Skeletal muscle tissue (tissue), 3 donors: ENCODE measurements at regions not wholly inside any gene's neighbourhood (a gene's known extent, or its start where the extent isn't known, plus 50 kb on each side); places are given as distances from the start of the nearest gene placed in this dataset.

Experiments used
- H3K27ac ChIP-seq: one replicate; pipeline ENCODE4 v1.7.0; 2013; ENCODE audit warnings: mild to moderate bottlenecking, low read depth, low read length, inconsistent platforms
- H3K27me3 ChIP-seq, 3 donors: one replicate each; pipeline ENCODE4 v1.7.0; 2013; ENCODE audit warnings: low read length in 3 of 3; ENCODE audit not compliant: control insufficient read depth in 3 of 3, insufficient read depth in 3 of 3
- H3K36me3 ChIP-seq, 3 donors: one replicate each; pipeline ENCODE4 v1.7.0; 2013; ENCODE audit warnings: low read length in 3 of 3; ENCODE audit not compliant: control insufficient read depth in 3 of 3, insufficient read depth in 3 of 3
- H3K4me1 ChIP-seq, 3 donors: one replicate each; pipeline ENCODE4 v1.7.0; 2013; ENCODE audit warnings: low read length in 3 of 3, mild to moderate bottlenecking in 3 of 3; ENCODE audit not compliant: control insufficient read depth in 3 of 3, insufficient read depth in 3 of 3
- H3K4me3 ChIP-seq, 3 donors: one replicate each; pipeline ENCODE4 v1.7.0; 2013; ENCODE audit warnings: low read length in 3 of 3
- H3K9ac ChIP-seq, 3 donors: one replicate each; pipeline ENCODE4 v1.7.0; 2013; ENCODE audit warnings: low read length in 3 of 3, mild to moderate bottlenecking in 3 of 3, moderate library complexity in 2 of 3, low read depth in 1 of 3
- H3K9me3 ChIP-seq, 3 donors: one replicate each; pipeline ENCODE4 v1.7.0; 2013; ENCODE audit warnings: low read length in 3 of 3; ENCODE audit not compliant: control insufficient read depth in 3 of 3
- donor health status: Osteomylitis.

DNA sequence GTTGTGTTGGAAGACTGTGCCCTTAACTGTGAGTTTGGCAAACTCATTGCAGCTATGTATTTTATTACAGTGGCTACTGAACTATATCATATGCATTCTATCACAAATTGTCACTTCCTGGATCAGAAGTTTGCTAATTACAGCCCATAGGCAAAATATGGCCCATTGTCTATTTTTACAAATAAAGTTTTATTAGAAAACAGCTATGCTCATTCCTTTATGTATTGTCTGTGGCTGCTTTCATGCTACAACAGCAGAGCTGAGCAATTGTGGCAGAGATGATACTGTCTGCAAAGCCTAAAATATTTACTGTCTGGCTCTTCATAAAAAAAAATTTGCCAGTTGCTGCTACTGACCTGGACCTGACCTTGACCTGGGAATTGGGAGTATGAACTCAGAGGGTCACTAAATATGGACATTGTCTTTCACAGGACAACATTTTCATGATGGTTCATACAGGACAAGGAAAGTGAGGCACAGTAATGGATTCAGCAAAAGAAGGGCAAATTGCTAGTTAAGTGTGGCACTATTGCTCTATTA is 316.9 kb downstream of the ZNF621 start:
- Histone ChIP-seq H3K27me3 (no peaks in the 10 kb centered on the region), H3K9me3 (no peaks in the 10 kb centered on the region), H3K4me1 (no peaks in the 10 kb centered on the region), H3K9ac (no peak overlapping the region), H3K36me3 (no peaks in the 10 kb centered on the region), H3K4me3 (no peak overlapping the region), H3K27ac (no peak overlapping the region)

DNA sequence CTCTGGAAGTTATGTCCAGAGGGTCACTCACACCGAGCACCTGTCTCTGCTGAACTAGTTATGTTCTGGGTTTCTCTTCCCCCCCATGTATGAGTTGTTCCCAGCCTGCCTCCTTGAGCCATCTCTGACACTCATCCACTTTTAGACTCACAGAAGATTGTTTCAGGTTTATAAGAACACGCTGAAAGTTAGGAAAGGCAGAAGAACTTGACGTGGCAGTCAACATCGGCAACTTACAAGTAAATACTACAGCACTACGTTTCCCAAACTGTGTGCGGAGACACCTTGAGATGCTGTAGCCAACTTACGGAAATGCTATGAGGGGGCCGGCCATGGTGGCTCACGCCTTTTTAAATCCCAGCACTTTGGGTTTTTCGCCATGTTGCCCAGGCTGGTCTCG is 318.0 kb downstream of the ZNF621 start:
- no peaks in the 10 kb centered on the region for H3K27me3 ChIP-seq
- no peak overlapping the region for H3K27ac ChIP-seq
- H3K4me1 ChIP-seq = no peaks in the 10 kb centered on the region
- H3K9me3 ChIP-seq = no peaks in the 10 kb centered on the region
- no peak overlapping the region for H3K4me3 ChIP-seq
- H3K9ac ChIP-seq = no peak overlapping the region
- H3K36me3 ChIP-seq = no peaks in the 10 kb centered on the region

DNA sequence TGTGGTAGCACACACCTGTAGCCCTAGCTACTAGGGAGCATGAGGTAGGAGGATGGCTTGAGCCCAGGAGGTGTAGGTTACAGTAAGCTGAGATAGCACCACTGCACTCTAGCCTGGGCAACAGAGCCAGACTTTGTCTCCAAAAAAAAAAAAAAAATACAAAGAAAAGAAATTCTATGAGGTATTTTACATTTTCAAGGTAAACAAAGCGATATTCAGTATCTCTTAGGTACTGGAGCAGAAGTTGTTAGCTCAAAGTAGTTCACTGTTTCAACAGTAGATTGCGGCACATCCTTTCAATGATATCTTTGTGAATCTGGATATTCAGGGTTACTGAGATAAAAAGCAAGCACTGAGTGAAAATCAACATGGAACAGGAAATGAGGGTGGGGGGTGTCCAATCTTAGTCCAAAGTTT is 318.5 kb downstream of the ZNF621 start:
- Histone ChIP-seq H3K9me3 (no peaks in the 10 kb centered on the region), H3K36me3 (no peaks in the 10 kb centered on the region), H3K9ac (no peak overlapping the region), H3K4me3 (no peak overlapping the region), H3K27ac (no peak overlapping the region), H3K4me1 (no peaks in the 10 kb centered on the region), H3K27me3 (no peaks in the 10 kb centered on the region)

DNA sequence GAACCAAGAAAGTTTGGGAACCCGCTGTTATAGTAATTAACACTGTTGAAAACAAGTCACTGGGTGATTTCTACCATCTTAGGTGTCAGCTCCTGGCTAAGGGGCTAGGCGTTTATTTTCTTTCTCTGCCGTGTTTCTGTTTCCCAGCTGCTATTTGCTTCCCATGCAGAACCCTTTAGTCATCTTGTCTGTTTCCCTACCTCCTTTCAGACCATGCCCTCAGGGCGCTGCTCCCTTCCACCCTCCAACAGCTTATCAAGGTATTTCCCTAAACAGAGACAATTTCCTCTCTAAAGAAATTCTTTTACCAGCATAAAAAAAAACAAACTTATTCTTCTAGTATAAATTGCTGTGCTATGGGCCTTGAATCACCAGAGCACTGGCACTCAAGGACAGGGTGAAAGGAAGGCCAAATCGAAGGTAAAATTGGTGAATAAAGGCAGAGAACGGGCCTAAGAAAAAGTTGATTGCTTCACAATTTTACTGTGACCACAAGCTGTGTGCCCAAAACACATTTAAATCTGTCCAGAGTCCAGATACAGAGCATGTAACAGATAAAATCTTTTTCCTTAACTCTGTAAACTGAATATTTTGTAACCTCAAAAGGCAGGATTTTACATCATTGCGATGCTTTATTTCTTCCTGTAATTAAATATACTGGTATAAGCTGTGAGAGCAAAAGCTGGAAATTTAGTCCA is 319.2 kb downstream of the ZNF621 start:
- no peaks in the 10 kb centered on the region for H3K9me3 ChIP-seq
- H3K27ac ChIP-seq = no peak overlapping the region
- no peaks in the 10 kb centered on the region for H3K36me3 ChIP-seq
- H3K9ac ChIP-seq = no peak overlapping the region
- no peak overlapping the region for H3K4me3 ChIP-seq
- no peaks in the 10 kb centered on the region for H3K27me3 ChIP-seq
- no peaks in the 10 kb centered on the region for H3K4me1 ChIP-seq

DNA sequence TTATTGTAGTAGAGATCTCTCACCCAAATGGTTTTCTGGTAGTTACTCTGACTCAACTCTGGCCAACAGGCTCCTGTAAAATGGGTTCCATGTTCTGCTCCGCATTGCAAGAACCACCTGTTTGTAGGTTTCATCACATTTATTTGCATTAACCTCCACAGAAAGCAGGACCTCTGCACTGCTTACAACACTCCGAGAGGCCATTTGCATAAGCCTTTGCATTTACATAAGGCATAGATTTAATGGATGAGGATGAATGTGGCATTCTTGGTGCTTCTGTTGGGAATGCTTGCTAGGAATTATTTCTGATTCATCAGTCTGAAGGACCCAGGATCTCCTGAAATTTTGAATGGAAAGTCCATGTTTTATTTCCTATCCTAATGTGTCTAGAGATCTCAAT is 320.1 kb downstream of the ZNF621 start:
- no peaks in the 10 kb centered on the region for H3K36me3 ChIP-seq
- no peak overlapping the region for H3K9ac ChIP-seq
- no peaks in the 10 kb centered on the region for H3K9me3 ChIP-seq
- no peak overlapping the region for H3K27ac ChIP-seq
- no peaks in the 10 kb centered on the region for H3K4me1 ChIP-seq
- H3K4me3 ChIP-seq = no peak overlapping the region
- no peaks in the 10 kb centered on the region for H3K27me3 ChIP-seq

DNA sequence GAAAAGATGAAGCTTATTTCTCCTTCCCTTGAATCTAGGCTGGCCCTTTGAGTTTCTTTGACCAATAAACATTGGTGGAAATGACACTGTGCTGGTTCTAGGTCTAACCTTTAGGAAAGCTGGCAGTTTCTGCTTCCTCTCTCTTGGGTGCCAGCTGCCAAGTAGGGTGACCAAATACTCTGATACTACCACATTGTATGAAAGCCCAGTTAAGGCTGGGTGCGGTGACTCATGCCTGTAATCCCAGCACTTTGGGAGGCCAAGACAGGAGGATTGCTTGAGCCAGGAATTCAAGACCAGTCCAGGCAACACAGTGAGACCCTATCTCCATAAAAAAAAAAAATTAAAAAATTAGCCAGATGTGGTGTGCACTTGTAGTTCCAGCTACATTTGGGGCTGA is 320.7 kb downstream of the ZNF621 start:
- H3K9ac ChIP-seq = no peak overlapping the region
- no peak overlapping the region for H3K27ac ChIP-seq
- H3K36me3 ChIP-seq = no peaks in the 10 kb centered on the region
- no peaks in the 10 kb centered on the region for H3K4me1 ChIP-seq
- H3K4me3 ChIP-seq = no peak overlapping the region
- H3K9me3 ChIP-seq = no peaks in the 10 kb centered on the region
- H3K27me3 ChIP-seq = no peaks in the 10 kb centered on the region

DNA sequence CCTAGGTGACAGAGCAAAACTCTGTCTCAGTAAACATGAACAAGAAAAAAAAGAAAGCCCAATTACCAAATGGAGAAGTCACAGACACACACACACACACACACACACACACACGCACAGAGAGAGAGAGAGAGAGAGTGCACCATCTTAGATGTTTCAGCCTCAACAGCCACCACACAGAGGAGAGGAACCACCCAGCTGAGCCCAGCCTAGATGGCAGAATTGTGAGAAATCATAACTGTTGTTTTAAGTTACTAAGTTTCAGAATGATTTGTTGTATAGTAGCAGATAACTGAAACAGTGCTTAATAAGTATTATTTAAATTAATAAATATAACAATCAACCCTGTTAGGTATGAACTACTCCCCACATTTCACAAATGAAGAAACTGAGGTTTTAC is 321.2 kb downstream of the ZNF621 start:
- no peak overlapping the region for H3K4me3 ChIP-seq
- H3K36me3 ChIP-seq = no peaks in the 10 kb centered on the region
- H3K27ac ChIP-seq = no peak overlapping the region
- H3K27me3 ChIP-seq = no peaks in the 10 kb centered on the region
- no peak overlapping the region for H3K9ac ChIP-seq
- no peaks in the 10 kb centered on the region for H3K4me1 ChIP-seq
- H3K9me3 ChIP-seq = no peaks in the 10 kb centered on the region

DNA sequence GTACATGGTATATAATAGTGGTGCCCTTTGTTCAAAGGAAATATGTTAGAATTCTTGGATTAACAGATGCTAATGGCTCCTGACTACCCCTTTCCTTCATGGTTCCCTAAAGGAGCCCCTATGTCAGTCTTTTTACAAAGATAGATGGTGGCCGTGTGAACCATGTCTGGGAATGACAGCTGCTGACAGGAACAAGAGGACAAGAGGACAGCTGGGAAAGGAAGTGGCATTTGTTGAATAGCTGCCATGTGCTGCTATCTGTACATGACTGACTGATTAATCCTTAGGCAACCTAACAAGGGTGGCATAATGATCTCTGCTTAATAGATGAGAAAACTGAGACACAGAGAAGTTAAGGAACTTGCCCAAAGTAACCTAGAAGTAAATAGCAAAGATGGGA is 321.7 kb downstream of the ZNF621 start:
- Histone ChIP-seq H3K27ac (no peak overlapping the region), H3K36me3 (no peaks in the 10 kb centered on the region), H3K4me3 (no peak overlapping the region), H3K9me3 (no peaks in the 10 kb centered on the region), H3K27me3 (no peaks in the 10 kb centered on the region), H3K9ac (no peak overlapping the region), H3K4me1 (no peaks in the 10 kb centered on the region)

DNA sequence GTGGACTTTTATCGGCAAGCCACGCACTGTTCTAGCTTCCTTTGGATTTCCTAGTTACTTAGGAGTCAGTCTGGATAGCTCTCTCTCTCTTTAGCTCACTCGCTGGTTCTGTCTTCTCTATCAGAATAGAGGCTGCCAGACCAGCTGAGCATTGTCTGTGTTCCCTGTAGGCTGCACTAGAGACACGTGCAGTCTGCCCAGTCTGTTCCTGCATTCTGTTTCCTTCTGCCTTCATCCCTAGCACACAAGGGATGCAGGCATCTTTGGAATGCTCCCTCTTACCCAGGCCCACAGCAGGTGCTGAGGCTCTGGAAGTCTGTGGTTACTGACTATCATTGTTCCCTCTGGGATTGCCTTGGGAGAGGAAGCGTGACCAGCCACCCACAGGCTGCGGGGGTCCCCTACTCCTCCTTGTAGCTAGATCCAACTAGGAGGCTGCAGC is 322.8 kb downstream of the ZNF621 start:
- Histone ChIP-seq H3K4me1 (no peaks in the 10 kb centered on the region), H3K4me3 (no peak overlapping the region), H3K9ac (peak overlapping the region in 1 of 3 donors; percentile 23), H3K27ac (no peak overlapping the region), H3K36me3 (no peaks in the 10 kb centered on the region), H3K27me3 (no peaks in the 10 kb centered on the region), H3K9me3 (no peaks in the 10 kb centered on the region)

DNA sequence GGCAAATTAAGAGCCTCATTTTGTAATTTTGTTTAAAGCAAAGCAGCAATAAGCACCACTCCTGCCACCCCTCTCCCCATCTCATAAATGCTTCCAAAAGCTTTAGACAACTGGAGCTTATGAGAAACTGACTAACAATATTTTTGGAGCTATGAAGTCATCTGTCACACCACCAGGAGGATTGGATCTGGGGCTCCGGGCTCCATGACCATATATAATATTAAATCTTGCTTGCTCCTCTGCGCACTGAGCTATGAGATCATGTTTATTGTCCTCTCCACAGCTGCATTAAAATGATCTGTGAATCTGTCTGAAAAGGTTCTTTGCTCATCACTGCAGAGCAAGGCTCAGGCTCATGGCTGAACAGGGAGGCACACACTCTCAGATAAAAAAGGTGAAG is 323.7 kb downstream of the ZNF621 start:
- no peaks in the 10 kb centered on the region for H3K4me1 ChIP-seq
- H3K27ac ChIP-seq = no peak overlapping the region
- no peak overlapping the region for H3K9ac ChIP-seq
- H3K27me3 ChIP-seq = no peaks in the 10 kb centered on the region
- H3K36me3 ChIP-seq = no peaks in the 10 kb centered on the region
- H3K4me3 ChIP-seq = no peak overlapping the region
- H3K9me3 ChIP-seq = no peaks in the 10 kb centered on the region
